Stimulated activated CD8-positive, alpha-beta memory T cell treated with anti-CD3 and anti-CD28 coated beads, Interleukin-12 subunit alpha, Interleukin-12 subunit beta, amount 100 ng/mL, for 1 hour (primary cell): ENCODE measurements at regions not wholly inside any gene's neighbourhood (a gene's known extent, or its start where the extent isn't known, plus 50 kb on each side); places are given as distances from the start of the nearest gene placed in this dataset.

Source experiments
- DNase-seq: peaks from one replicate; pipeline ENCODE4 v3.0.0-alpha.2; 2020; ENCODE audit warnings: low read depth

- no peak for DNase-seq
Measured at GRCh38 chr10:83357627-83358026, 781.7 kb upstream of the GHITM start.

GRCh38 chr10:83367036-83367435, 772.3 kb upstream of the GHITM start:
- no peak for DNase-seq

GRCh38 chr10:83371696-83372490, 767.4 kb upstream of the GHITM start:
- no peak for DNase-seq

- DNase-seq = no peak
Measured at GRCh38 chr10:83372646-83373045, 766.7 kb upstream of the GHITM start.

- DNase-seq = no peak
Measured at GRCh38 chr10:83373671-83374070, 765.6 kb upstream of the GHITM start.

GRCh38 chr10:83374741-83375140, 764.6 kb upstream of the GHITM start:
- no peak for DNase-seq

- no peak for DNase-seq
Measured at GRCh38 chr10:83375274-83375673, 764.0 kb upstream of the GHITM start.

GRCh38 chr10:83397806-83398205, 741.5 kb upstream of the GHITM start:
- no peak for DNase-seq

GRCh38 chr10:83410570-83410969, 728.7 kb upstream of the GHITM start:
- no peak for DNase-seq

GRCh38 chr10:83425306-83425705, 714.0 kb upstream of the GHITM start:
- DNase-seq = no peak

- DNase-seq = no peak
Measured at GRCh38 chr10:83427101-83427500, 712.2 kb upstream of the GHITM start.

GRCh38 chr10:83432261-83433045, 706.9 kb upstream of the GHITM start:
- DNase-seq = no peak

- DNase-seq = no peak
Measured at GRCh38 chr10:83433705-83434104, 705.6 kb upstream of the GHITM start.

GRCh38 chr10:83448013-83448412, 691.3 kb upstream of the GHITM start:
- no peak for DNase-seq

GRCh38 chr10:83458611-83459010, 680.7 kb upstream of the GHITM start:
- DNase-seq = no peak

GRCh38 chr10:83459124-83459523, 680.2 kb upstream of the GHITM start:
- DNase-seq = no peak

GRCh38 chr10:83469728-83470331, 669.5 kb upstream of the GHITM start:
- no peak for DNase-seq

- DNase-seq = no peak
Measured at GRCh38 chr10:83476211-83476610, 663.1 kb upstream of the GHITM start.

- DNase-seq = no peak
Measured at GRCh38 chr10:83489161-83489560, 650.1 kb upstream of the GHITM start.

GRCh38 chr10:83492004-83492403, 647.3 kb upstream of the GHITM start:
- no peak for DNase-seq

- DNase-seq = no peak
Measured at GRCh38 chr10:83512681-83513080, 626.6 kb upstream of the GHITM start.

GRCh38 chr10:83515001-83515400, 624.3 kb upstream of the GHITM start:
- DNase-seq = no peak

GRCh38 chr10:83516788-83517187, 622.5 kb upstream of the GHITM start:
- no peak for DNase-seq
